Upper lobe of left lung (tissue), 6 donors: ENCODE measurements at regions not wholly inside any gene's neighbourhood (a gene's known extent, or its start where the extent isn't known, plus 50 kb on each side); places are given as distances from the start of the nearest gene placed in this dataset.

ENCODE experiments used
- ATAC-seq, 2 donors: fragments of 200-7000 bp; cut with Tn5 transposase; one replicate each; pipeline ENCODE4 v1.9.1; 2022; ENCODE audit warnings: mild to moderate bottlenecking in 2 of 2, moderate library complexity in 2 of 2; ENCODE audit not compliant: low FRiP score in 2 of 2
- DNase-seq, 2 donors: peaks; one replicate each; pipeline ENCODE4 v3.0.0-alpha.2; 2019 to 2020
- H3K27ac ChIP-seq, 4 donors: fragments of 200-600 bp; sonication (generic); one replicate each; pipeline ENCODE4 v1.5.1; 2016 to 2019
- H3K27me3 ChIP-seq, 4 donors: fragments of 200-600 bp; sonication (generic); one replicate each; pipeline ENCODE4 v1.5.1; 2017 to 2019
- H3K36me3 ChIP-seq, 4 donors: fragments of 200-600 bp; sonication (generic); one replicate each; pipeline ENCODE4 v1.5.1; 2016 to 2019
- H3K4me1 ChIP-seq, 4 donors: fragments of 200-600 bp; sonication (generic); one replicate each; pipeline ENCODE4 v1.5.1; 2018 to 2019
- H3K4me3 ChIP-seq, 4 donors: fragments of 200-600 bp; sonication (generic); one replicate each; pipeline ENCODE4 v1.5.1; 2017 to 2019; ENCODE audit warnings: mild to moderate bottlenecking in 2 of 4, moderate library complexity in 1 of 4
- H3K9me3 ChIP-seq, 4 donors: fragments of 200-600 bp; sonication (generic); one replicate each; pipeline ENCODE4 v1.5.1; 2018 to 2019
- EP300 ChIP-seq, 4 donors: sonication (generic); formaldehyde crosslinking; IDR thresholded peaks; one replicate each; pipeline ENCODE4 v1.5.1; 2017; ENCODE audit warnings: antibody characterized with exemption in 4 of 4, control low read depth in 2 of 4
- POLR2A ChIP-seq, 4 donors: fragments of 450-650 bp; IDR thresholded peaks; one replicate each; pipeline ENCODE4 v1.5.1; 2016 to 2017; ENCODE audit warnings: antibody characterized with exemption in 4 of 4, mild to moderate bottlenecking in 2 of 4
- POLR2AphosphoS5 ChIP-seq, 2 donors: sonication (generic); formaldehyde crosslinking; IDR thresholded peaks; one replicate each; pipeline ENCODE4 v1.5.1; 2017; ENCODE audit warnings: antibody characterized with exemption in 2 of 2
- WGBS, 2 donors: methylation state at CpG; one replicate each; pipeline ENCODE4 v1.1.5; 2017 to 2018; 5-methylcytosine and 5-hydroxymethylcytosine counted together
- TF ChIP-seq, protein P1 (sequence below), 6 experiments: fragments of 450-650 bp in 4 of 6; fragments of 200-600 bp in 2 of 6; sonication (generic) in 2 of 6; IDR thresholded peaks; one replicate each; pipeline ENCODE4 v1.5.1; 2016 to 2019; ENCODE audit warnings: antibody characterized with exemption in 6 of 6
- donor health status: DM: no; HTN: no; CAD: no; lungs with moderate emphysema.
- donor health status: DM: no; HTN: yes; CAD: no; lungs with severe emphysema.

DNA sequence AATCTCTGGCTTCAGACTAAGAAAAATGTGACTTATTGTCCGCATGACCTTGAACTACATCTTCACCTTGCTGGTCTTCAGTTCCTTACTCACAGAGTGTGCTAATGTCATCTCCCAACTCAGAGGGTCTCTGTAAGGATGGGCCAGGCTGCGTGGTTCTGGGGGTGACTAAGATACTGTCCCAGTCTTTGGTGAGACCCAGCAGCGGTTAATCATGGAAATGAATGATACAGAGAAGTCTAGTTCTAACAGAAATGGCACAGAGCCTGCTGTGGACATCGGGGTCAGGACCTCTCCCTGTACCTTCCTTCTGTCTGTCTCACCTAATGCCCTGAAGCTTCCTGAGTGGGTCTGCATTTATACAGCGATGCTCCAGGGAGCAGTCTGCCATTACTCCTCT is 662.7 kb upstream of the HS6ST1 start:
- H3K9me3 ChIP-seq: no peaks in the 10 kb centered on the region
- TF ChIP-seq POLR2AphosphoS5 (IDR thresholded peaks at IDR 0.05): no peak
- no peak for TF ChIP-seq EP300 (IDR thresholded peaks at IDR 0.05)
- TF ChIP-seq, protein P1, sequence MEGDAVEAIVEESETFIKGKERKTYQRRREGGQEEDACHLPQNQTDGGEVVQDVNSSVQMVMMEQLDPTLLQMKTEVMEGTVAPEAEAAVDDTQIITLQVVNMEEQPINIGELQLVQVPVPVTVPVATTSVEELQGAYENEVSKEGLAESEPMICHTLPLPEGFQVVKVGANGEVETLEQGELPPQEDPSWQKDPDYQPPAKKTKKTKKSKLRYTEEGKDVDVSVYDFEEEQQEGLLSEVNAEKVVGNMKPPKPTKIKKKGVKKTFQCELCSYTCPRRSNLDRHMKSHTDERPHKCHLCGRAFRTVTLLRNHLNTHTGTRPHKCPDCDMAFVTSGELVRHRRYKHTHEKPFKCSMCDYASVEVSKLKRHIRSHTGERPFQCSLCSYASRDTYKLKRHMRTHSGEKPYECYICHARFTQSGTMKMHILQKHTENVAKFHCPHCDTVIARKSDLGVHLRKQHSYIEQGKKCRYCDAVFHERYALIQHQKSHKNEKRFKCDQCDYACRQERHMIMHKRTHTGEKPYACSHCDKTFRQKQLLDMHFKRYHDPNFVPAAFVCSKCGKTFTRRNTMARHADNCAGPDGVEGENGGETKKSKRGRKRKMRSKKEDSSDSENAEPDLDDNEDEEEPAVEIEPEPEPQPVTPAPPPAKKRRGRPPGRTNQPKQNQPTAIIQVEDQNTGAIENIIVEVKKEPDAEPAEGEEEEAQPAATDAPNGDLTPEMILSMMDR (IDR thresholded peaks at IDR 0.05): no peak
- no peak for TF ChIP-seq POLR2A (IDR thresholded peaks at IDR 0.05)
- H3K4me1 ChIP-seq: no peaks in the 10 kb centered on the region
- H3K27ac ChIP-seq: no peak overlapping the region
- no peaks in the 10 kb centered on the region for H3K27me3 ChIP-seq
- WGBS, 2 donors: 81 to 92% methylated on average over 5 of the region's 5 CpGs
- ATAC-seq: no peak
- DNase-seq: no peak
- H3K4me3 ChIP-seq: no peak overlapping the region
- H3K36me3 ChIP-seq: no peaks in the 10 kb centered on the region

DNA sequence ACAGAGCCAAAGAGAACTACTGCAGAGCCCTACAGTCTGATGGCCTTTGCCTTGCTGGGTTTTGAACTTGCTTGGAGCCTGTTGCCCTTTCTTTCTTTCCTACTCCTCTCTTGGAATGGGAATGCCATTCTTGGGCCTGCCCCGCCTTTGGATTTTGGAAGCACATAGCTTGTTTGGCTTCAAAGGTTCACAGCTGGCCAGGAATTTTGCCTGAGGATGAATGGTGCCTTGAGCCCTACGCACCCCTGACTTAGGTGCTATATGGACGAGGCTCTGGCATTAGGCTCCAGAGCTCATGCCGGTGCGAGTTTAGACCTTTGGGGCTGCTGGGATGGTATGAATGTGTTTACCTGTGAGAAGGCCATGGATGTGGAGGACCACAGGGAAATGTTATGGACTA is 663.3 kb upstream of the HS6ST1 start:
- H3K4me3 ChIP-seq: no peak overlapping the region
- H3K27ac ChIP-seq: no peak overlapping the region
- H3K27me3 ChIP-seq: no peaks in the 10 kb centered on the region
- H3K4me1 ChIP-seq: no peaks in the 10 kb centered on the region
- TF ChIP-seq, protein P1 (IDR thresholded peaks at IDR 0.05): no peak
- TF ChIP-seq EP300 (IDR thresholded peaks at IDR 0.05): no peak
- no peak for TF ChIP-seq POLR2AphosphoS5 (IDR thresholded peaks at IDR 0.05)
- WGBS, 2 donors: 78 to 83% methylated on average over 5 of the region's 5 CpGs
- no peak for ATAC-seq
- DNase-seq: no peak
- no peaks in the 10 kb centered on the region for H3K9me3 ChIP-seq
- H3K36me3 ChIP-seq: no peaks in the 10 kb centered on the region

- Histone ChIP-seq H3K4me3 (no peak overlapping the region), H3K4me1 (no peaks in the 10 kb centered on the region), H3K36me3 (no peaks in the 10 kb centered on the region), H3K9me3 (no peaks in the 10 kb centered on the region), H3K27me3 (no peaks in the 10 kb centered on the region), H3K27ac (no peak overlapping the region)
- TF ChIP-seq EP300 (IDR thresholded peaks at IDR 0.05) (no peak), POLR2AphosphoS5 (IDR thresholded peaks at IDR 0.05) (no peak), POLR2A (IDR thresholded peaks at IDR 0.05) (no peak)
- TF ChIP-seq, protein P1 (IDR thresholded peaks at IDR 0.05): no peak
- no peak for ATAC-seq
- no peak for DNase-seq
- WGBS, 2 donors: 81 to 89% methylated on average over 4 of the region's 4 CpGs
These were observed 664.0 kb upstream of the HS6ST1 start for GRCh38 chr2:128982670-128983069.

DNA sequence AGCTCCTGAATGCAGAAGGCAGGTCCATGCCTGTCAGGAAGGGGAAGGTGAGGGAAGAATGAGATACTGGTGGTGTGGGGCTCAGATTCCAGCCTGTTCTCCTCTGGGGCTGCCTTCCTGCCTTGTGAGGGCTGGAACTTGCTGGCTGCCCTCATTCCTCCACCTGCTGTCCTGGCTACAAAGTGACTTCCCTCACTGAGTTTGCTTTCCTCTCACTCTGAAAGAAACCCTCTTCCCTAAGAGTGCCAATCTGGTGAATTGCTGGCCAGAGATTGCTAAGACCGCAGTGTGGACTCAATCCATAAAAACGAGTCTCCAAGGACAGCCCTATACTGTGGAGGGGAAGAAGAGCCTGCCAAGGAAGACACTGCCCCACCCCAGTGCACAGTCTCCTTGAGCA is 664.4 kb upstream of the HS6ST1 start:
- H3K27me3 ChIP-seq: no peaks in the 10 kb centered on the region
- DNase-seq: no peak
- TF ChIP-seq POLR2A (IDR thresholded peaks at IDR 0.05): no peak
- TF ChIP-seq EP300 (IDR thresholded peaks at IDR 0.05): no peak
- TF ChIP-seq, protein P1 (IDR thresholded peaks at IDR 0.05): no peak
- no peak for TF ChIP-seq POLR2AphosphoS5 (IDR thresholded peaks at IDR 0.05)
- ATAC-seq: no peak
- no peaks in the 10 kb centered on the region for H3K9me3 ChIP-seq
- no peaks in the 10 kb centered on the region for H3K36me3 ChIP-seq
- H3K27ac ChIP-seq: no peak overlapping the region
- WGBS, 2 donors: 50 to 52% methylated on average over 2 of the region's 2 CpGs
- no peak overlapping the region for H3K4me3 ChIP-seq
- no peaks in the 10 kb centered on the region for H3K4me1 ChIP-seq

GRCh38 chr2:128984081-128984480 is 665.4 kb upstream of the HS6ST1 start:
- TF ChIP-seq POLR2AphosphoS5 (IDR thresholded peaks at IDR 0.05) (no peak), EP300 (IDR thresholded peaks at IDR 0.05) (no peak), POLR2A (IDR thresholded peaks at IDR 0.05) (no peak)
- TF ChIP-seq, protein P1 (IDR thresholded peaks at IDR 0.05): no peak

More at GRCh38 chr2:128984081-128984480, 665.4 kb upstream of the HS6ST1 start:
- H3K27ac ChIP-seq: no peak overlapping the region
- WGBS, 2 donors: 74 to 76% methylated on average over 2 of the region's 2 CpGs
- no peak overlapping the region for H3K4me3 ChIP-seq
- H3K9me3 ChIP-seq: no peaks in the 10 kb centered on the region
- H3K27me3 ChIP-seq: no peaks in the 10 kb centered on the region
- no peak for DNase-seq
- ATAC-seq: no peak
- H3K4me1 ChIP-seq: no peaks in the 10 kb centered on the region
- no peaks in the 10 kb centered on the region for H3K36me3 ChIP-seq
